DOHH2 (cell line): ENCODE measurements at regions not wholly inside any gene's neighbourhood (a gene's known extent, or its start where the extent isn't known, plus 50 kb on each side); places are given as distances from the start of the nearest gene placed in this dataset.
A peak's percentile ranks its signal among the peaks of the same experiment; 100 is the strongest.

Experiments
- H3F3A ChIP-seq: fragments of 200-600 bp; sonication (generic), shearing (Covaris generic); 2 replicates; pipeline ENCODE4 v1.6.0; 2016; ENCODE audit warnings: antibody characterized with exemption, mild to moderate bottlenecking; ENCODE audit not compliant: control insufficient read depth, insufficient read depth
- H3K27ac ChIP-seq: fragments of 200-600 bp; sonication (generic); 2 replicates; pipeline ENCODE4 v1.5.1; 2014; ENCODE audit warnings: low read depth, mild to moderate bottlenecking, low read length, moderate library complexity
- H3K27me3 ChIP-seq: fragments of 200-600 bp; sonication (generic); 2 replicates; pipeline ENCODE4 v1.6.1; 2014; ENCODE audit warnings: mild to moderate bottlenecking, low read length, mixed read lengths; ENCODE audit not compliant: control insufficient read depth
- H3K36me3 ChIP-seq: fragments of 200-600 bp; sonication (generic); 2 replicates; pipeline ENCODE4 v1.6.1; 2014; ENCODE audit warnings: mild to moderate bottlenecking, low read length, moderate library complexity, mixed read lengths; ENCODE audit not compliant: control insufficient read depth
- H3K4me1 ChIP-seq: fragments of 200-600 bp; sonication (generic); 2 replicates; pipeline ENCODE4 v1.6.1; 2014; ENCODE audit warnings: mild to moderate bottlenecking, low read length, mixed read lengths; ENCODE audit not compliant: control insufficient read depth
- H3K4me2 ChIP-seq: fragments of 200-600 bp; sonication (generic); 2 replicates; pipeline ENCODE4 v1.6.0; 2014; ENCODE audit warnings: mild to moderate bottlenecking, low read length, moderate library complexity
- H3K4me3 ChIP-seq: fragments of 200-600 bp; sonication (generic); 2 replicates; pipeline ENCODE4 v1.5.1; 2014; ENCODE audit warnings: mild to moderate bottlenecking, low read length, mixed read lengths
- H3K79me2 ChIP-seq: fragments of 200-600 bp; sonication (generic); 2 replicates; pipeline ENCODE4 v1.6.1; 2014; ENCODE audit warnings: mild to moderate bottlenecking, low read length, mixed read lengths; ENCODE audit not compliant: control insufficient read depth
- H3K9me2 ChIP-seq: fragments of 200-600 bp; sonication (generic); replicated peaks from 2 replicates; pipeline ENCODE4 v1.6.1; 2014; ENCODE audit warnings: mild to moderate bottlenecking, low read length, mixed read lengths; ENCODE audit not compliant: control insufficient read depth
- H3K9me3 ChIP-seq: fragments of 200-600 bp; sonication (generic); 2 replicates; pipeline ENCODE4 v1.6.1; 2014; ENCODE audit warnings: antibody characterized with exemption, low read length, mixed read lengths; ENCODE audit not compliant: control insufficient read depth, insufficient read depth
- H4K20me1 ChIP-seq: fragments of 200-600 bp; sonication (generic); 2 replicates; pipeline ENCODE4 v1.6.0; 2014; ENCODE audit warnings: low read depth, mild to moderate bottlenecking, antibody characterized with exemption, low read length, moderate library complexity; ENCODE audit not compliant: control insufficient read depth, insufficient read depth
- EZH2phosphoT487 ChIP-seq: fragments of 200-600 bp; sonication (generic); IDR thresholded peaks from 2 replicates; pipeline ENCODE4 v1.6.1; 2017; ENCODE audit warnings: borderline replicate concordance, mild to moderate bottlenecking, antibody characterized with exemption, low read length, moderate library complexity, mixed read lengths
- TF ChIP-seq, protein P1 (sequence below): fragments of 200-600 bp; sonication (generic); IDR thresholded peaks from one replicate; pipeline ENCODE4 v1.5.1; 2014; ENCODE audit warnings: antibody characterized with exemption, mild to moderate bottlenecking, low read depth, low read length; ENCODE audit not compliant: poor library complexity, severe bottlenecking

DNA sequence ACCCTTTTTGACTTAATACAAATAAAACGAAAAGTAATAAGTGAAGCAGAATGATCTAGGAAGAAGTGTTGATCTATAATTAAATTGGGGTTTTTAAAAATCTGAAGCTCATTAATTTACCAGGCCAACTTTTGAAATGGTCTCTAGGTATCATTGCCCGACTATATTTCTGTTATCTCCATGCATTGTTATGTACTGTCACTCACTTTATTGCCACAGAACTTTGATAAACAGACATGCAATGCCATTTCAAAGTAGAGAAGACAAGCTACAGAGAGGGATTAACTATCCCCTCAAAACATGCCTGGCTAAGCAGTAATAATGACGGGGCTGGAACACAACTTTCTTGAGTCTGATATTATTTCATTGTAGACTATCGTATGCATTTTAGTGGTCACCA lies 147.6 kb upstream of the ITGA4 start:
- Histone ChIP-seq H3K36me3 (peaks cover 3% of the 10 kb centered on the region; the same call in 1 of the 2 replicates), H3K9me3 (no peaks in the 10 kb centered on the region), H3K4me1 (peaks cover 99% of the 10 kb centered on the region), H3K79me2 (no peaks in the 10 kb centered on the region), H3K27me3 (no peaks in the 10 kb centered on the region), H4K20me1 (no peaks in the 10 kb centered on the region), H3K4me3 (peak overlapping the region; percentile 67), H3K27ac (peak overlapping the region; percentile 97), H3K4me2 (peak overlapping the region; percentile 80), H3F3A (peaks cover 42% of the 10 kb centered on the region), H3K9me2 (no peaks in the 10 kb centered on the region)
- TF ChIP-seq, protein P1, sequence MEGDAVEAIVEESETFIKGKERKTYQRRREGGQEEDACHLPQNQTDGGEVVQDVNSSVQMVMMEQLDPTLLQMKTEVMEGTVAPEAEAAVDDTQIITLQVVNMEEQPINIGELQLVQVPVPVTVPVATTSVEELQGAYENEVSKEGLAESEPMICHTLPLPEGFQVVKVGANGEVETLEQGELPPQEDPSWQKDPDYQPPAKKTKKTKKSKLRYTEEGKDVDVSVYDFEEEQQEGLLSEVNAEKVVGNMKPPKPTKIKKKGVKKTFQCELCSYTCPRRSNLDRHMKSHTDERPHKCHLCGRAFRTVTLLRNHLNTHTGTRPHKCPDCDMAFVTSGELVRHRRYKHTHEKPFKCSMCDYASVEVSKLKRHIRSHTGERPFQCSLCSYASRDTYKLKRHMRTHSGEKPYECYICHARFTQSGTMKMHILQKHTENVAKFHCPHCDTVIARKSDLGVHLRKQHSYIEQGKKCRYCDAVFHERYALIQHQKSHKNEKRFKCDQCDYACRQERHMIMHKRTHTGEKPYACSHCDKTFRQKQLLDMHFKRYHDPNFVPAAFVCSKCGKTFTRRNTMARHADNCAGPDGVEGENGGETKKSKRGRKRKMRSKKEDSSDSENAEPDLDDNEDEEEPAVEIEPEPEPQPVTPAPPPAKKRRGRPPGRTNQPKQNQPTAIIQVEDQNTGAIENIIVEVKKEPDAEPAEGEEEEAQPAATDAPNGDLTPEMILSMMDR, result no peak
- TF ChIP-seq EZH2phosphoT487, result no peak

DNA sequence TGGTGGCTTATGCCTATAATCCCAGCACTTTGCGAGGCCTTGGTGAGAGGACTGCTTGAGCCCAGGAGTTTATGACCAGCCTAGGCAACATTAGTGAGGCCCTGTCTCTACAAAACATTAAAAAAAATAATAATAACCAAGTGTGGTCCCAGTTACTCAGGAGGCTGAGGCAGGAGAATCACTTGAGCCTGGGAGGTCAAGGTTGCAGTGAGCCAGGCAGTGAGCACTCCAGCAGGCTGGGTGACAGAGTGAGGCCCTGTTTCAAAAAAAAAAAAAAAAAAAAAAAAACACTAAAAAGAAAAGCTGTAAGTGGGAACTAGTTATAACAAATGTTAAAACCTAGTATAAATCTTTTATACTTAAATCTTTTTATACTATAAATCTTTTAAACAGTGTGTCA lies 146.2 kb upstream of the ITGA4 start:
- H4K20me1 ChIP-seq, result no peaks in the 10 kb centered on the region
- no peak overlapping the region for H3K27ac ChIP-seq

DNA sequence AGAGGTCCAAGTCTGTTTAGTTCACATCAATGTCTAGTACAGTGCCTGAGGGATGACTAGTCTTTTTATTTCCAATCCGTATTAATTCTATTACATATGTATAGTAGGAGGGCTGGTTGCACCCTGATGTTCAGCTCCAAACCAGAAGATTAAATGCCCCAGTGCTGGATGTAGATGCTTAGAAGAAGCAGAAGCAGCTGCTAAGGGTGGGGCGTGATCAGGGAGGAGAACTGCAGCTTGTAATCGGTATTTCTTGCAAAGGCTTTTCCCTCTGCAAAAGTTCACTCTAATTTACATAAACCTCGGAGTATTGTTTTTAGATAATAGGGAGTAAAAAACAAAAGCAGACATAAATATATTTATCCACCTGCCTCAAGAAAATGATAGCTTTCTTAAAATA lies 145.3 kb upstream of the ITGA4 start:
- no peaks in the 10 kb centered on the region for H3K9me2 ChIP-seq
- H3K4me2 ChIP-seq, result peak overlapping the region; percentile 65
- no peaks in the 10 kb centered on the region for H3K27me3 ChIP-seq
- H3K4me1 ChIP-seq, result peaks cover 77% of the 10 kb centered on the region
- H4K20me1 ChIP-seq, result no peaks in the 10 kb centered on the region
- TF ChIP-seq EZH2phosphoT487, result no peak
- TF ChIP-seq, protein P1, result no peak
- H3K4me3 ChIP-seq, result peak overlapping the region; percentile 55
- peaks cover 3% of the 10 kb centered on the region; the same call in 1 of the 2 replicates for H3K36me3 ChIP-seq
- no peaks in the 10 kb centered on the region for H3K9me3 ChIP-seq
- no peaks in the 10 kb centered on the region for H3K79me2 ChIP-seq
- H3K27ac ChIP-seq, result peak overlapping the region; percentile 56
- H3F3A ChIP-seq, result peaks cover 23% of the 10 kb centered on the region

More for the DNA sequence above, 146.2 kb upstream of the ITGA4 start:
- no peak for TF ChIP-seq EZH2phosphoT487
- TF ChIP-seq, protein P1, result no peak
- H3K27me3 ChIP-seq, result no peaks in the 10 kb centered on the region
- no peak overlapping the region for H3K4me3 ChIP-seq
- H3K79me2 ChIP-seq, result no peaks in the 10 kb centered on the region
- H3K36me3 ChIP-seq, result peaks cover 3% of the 10 kb centered on the region; the same call in 1 of the 2 replicates
- peaks cover 86% of the 10 kb centered on the region for H3K4me1 ChIP-seq
- H3K9me3 ChIP-seq, result no peaks in the 10 kb centered on the region
- no peaks in the 10 kb centered on the region for H3K9me2 ChIP-seq
- peaks cover 30% of the 10 kb centered on the region for H3F3A ChIP-seq
- H3K4me2 ChIP-seq, result peak overlapping the region; percentile 65
